ENCODE measurements at regions not wholly inside any gene's neighbourhood (a gene's known extent, or its start where the extent isn't known, plus 50 kb on each side); places are given as distances from the start of the nearest gene placed in this dataset.

GRCh38 chrX:107559506-107559905 lies 68.8 kb upstream of the PRPS1 start:
- Histone ChIP-seq H3K9me3 (ENCODE audit: low read length) (no peaks in the 10 kb centered on the region), H3K9ac (ENCODE audit: low read length) (no peak overlapping the region), H2AFZ (ENCODE audit: low read length) (no peak overlapping the region), H4K20me1 (ENCODE audit: low read length) (no peaks in the 10 kb centered on the region), H3K4me2 (ENCODE audit: low read length) (no peak overlapping the region), H3K9me2 (replicated peaks; ENCODE audit: low read length) (no peaks in the 10 kb centered on the region), H3K4me3 (ENCODE audit: low read length) (no peak overlapping the region), H3F3A (ENCODE audit: low read length, unreplicated experiment) (no peaks in the 10 kb centered on the region), H3K4me1 (ENCODE audit: insufficient read depth, low read length) (no peaks in the 10 kb centered on the region), H3K36me3 (ENCODE audit: low read depth, low read length) (no peaks in the 10 kb centered on the region), H3K27ac (ENCODE audit: low read length) (no peak overlapping the region), H3K79me2 (ENCODE audit: low read length) (no peaks in the 10 kb centered on the region), H3K27me3 (ENCODE audit: low read length) (no peaks in the 10 kb centered on the region)
- DNase-seq (no peak), ATAC-seq (no peak)
- no peak for TF ChIP-seq EZH2phosphoT487 (IDR thresholded peaks at IDR 0.05; ENCODE audit: borderline replicate concordance, low read length)
- no peak for TF ChIP-seq EZH2 (IDR thresholded peaks at IDR 0.05; ENCODE audit: low read length, unreplicated experiment)
- TF ChIP-seq CTCF (conservative IDR thresholded peaks at IDR 0.05; ENCODE audit: low read depth, low read length), result no peak
- BruUV-seq (replicated peaks), result no TSS peak
- ChIA-PET CTCF (no interaction called here), POLR2A (ENCODE audit: unreplicated experiment) (no interaction called here)
- intact Hi-C loops (cut with micrococcal nuclease), result no loop called here

- Histone ChIP-seq H3K4me1 (ENCODE audit: insufficient read depth, low read length) (no peaks in the 10 kb centered on the region), H3K27me3 (ENCODE audit: low read length) (no peaks in the 10 kb centered on the region), H3K4me2 (ENCODE audit: low read length) (no peak overlapping the region), H3K9me3 (ENCODE audit: low read length) (no peaks in the 10 kb centered on the region), H3F3A (ENCODE audit: low read length, unreplicated experiment) (no peaks in the 10 kb centered on the region), H3K79me2 (ENCODE audit: low read length) (no peaks in the 10 kb centered on the region), H3K9ac (ENCODE audit: low read length) (no peak overlapping the region), H3K27ac (ENCODE audit: low read length) (no peak overlapping the region), H3K36me3 (ENCODE audit: low read depth, low read length) (no peaks in the 10 kb centered on the region), H4K20me1 (ENCODE audit: low read length) (no peaks in the 10 kb centered on the region), H3K4me3 (ENCODE audit: low read length) (no peak overlapping the region), H3K9me2 (replicated peaks; ENCODE audit: low read length) (no peaks in the 10 kb centered on the region), H2AFZ (ENCODE audit: low read length) (no peak overlapping the region)
- intact Hi-C loops (cut with micrococcal nuclease), result no loop called here
- CTCF ChIA-PET, result no interaction called here
- POLR2A ChIA-PET (ENCODE audit: unreplicated experiment), result no interaction called here
- no TSS peak for BruUV-seq (replicated peaks)
- ATAC-seq, result no peak
- DNase-seq, result no peak
- TF ChIP-seq CTCF (conservative IDR thresholded peaks at IDR 0.05; ENCODE audit: low read depth, low read length) (no peak), EZH2phosphoT487 (IDR thresholded peaks at IDR 0.05; ENCODE audit: borderline replicate concordance, low read length) (no peak), EZH2 (IDR thresholded peaks at IDR 0.05; ENCODE audit: low read length, unreplicated experiment) (no peak)
Observed at GRCh38 chrX:107560041-107560440, 68.3 kb upstream of the PRPS1 start.

GRCh38 chrX:107560980-107561379 lies 67.3 kb upstream of the PRPS1 start:
- Histone ChIP-seq H3K27me3 (ENCODE audit: low read length) (no peaks in the 10 kb centered on the region), H4K20me1 (ENCODE audit: low read length) (no peaks in the 10 kb centered on the region), H3K4me3 (ENCODE audit: low read length) (no peak overlapping the region), H3K4me1 (ENCODE audit: insufficient read depth, low read length) (no peaks in the 10 kb centered on the region), H3K9ac (ENCODE audit: low read length) (no peak overlapping the region), H3K4me2 (ENCODE audit: low read length) (no peak overlapping the region), H3K36me3 (ENCODE audit: low read depth, low read length) (no peaks in the 10 kb centered on the region), H2AFZ (ENCODE audit: low read length) (no peak overlapping the region), H3K79me2 (ENCODE audit: low read length) (no peaks in the 10 kb centered on the region), H3F3A (ENCODE audit: low read length, unreplicated experiment) (no peaks in the 10 kb centered on the region), H3K9me2 (replicated peaks; ENCODE audit: low read length) (no peaks in the 10 kb centered on the region), H3K9me3 (ENCODE audit: low read length) (no peaks in the 10 kb centered on the region), H3K27ac (ENCODE audit: low read length) (no peak overlapping the region)
- ChIA-PET CTCF (no interaction called here), POLR2A (ENCODE audit: unreplicated experiment) (no interaction called here)
- ATAC-seq (no peak), DNase-seq (no peak)
- intact Hi-C loops (cut with micrococcal nuclease), result no loop called here
- BruUV-seq (replicated peaks), result no TSS peak
- TF ChIP-seq EZH2phosphoT487 (IDR thresholded peaks at IDR 0.05; ENCODE audit: borderline replicate concordance, low read length) (no peak), CTCF (conservative IDR thresholded peaks at IDR 0.05; ENCODE audit: low read depth, low read length) (no peak), EZH2 (IDR thresholded peaks at IDR 0.05; ENCODE audit: low read length, unreplicated experiment) (no peak)
